Right lobe of liver (tissue), 4 donors: ENCODE measurements at regions not wholly inside any gene's neighbourhood (a gene's known extent, or its start where the extent isn't known, plus 50 kb on each side); places are given as distances from the start of the nearest gene placed in this dataset.

Source experiments
- POLR2A ChIP-seq: fragments of 450-650 bp; IDR thresholded peaks from one replicate; pipeline ENCODE4 v1.6.1; 2017; ENCODE audit warnings: antibody characterized with exemption, mild to moderate bottlenecking
- TF ChIP-seq, protein P1 (sequence below), 4 donors: fragments of 200-600 bp in 3 of 4; fragments of 450-650 bp in 1 of 4; IDR thresholded peaks; one replicate each; pipeline versions ENCODE4 v1.5.1 to v1.8.0; 2016 to 2022; ENCODE audit warnings: antibody characterized with exemption in 4 of 4, mild to moderate bottlenecking in 2 of 4
- donor health status: DM: no; HTN: no; CAD: no.
- donor health status: DM: no; HTN: no; CAD: no.
- donor health status: DM: no; HTN: yes; CAD: no.

DNA sequence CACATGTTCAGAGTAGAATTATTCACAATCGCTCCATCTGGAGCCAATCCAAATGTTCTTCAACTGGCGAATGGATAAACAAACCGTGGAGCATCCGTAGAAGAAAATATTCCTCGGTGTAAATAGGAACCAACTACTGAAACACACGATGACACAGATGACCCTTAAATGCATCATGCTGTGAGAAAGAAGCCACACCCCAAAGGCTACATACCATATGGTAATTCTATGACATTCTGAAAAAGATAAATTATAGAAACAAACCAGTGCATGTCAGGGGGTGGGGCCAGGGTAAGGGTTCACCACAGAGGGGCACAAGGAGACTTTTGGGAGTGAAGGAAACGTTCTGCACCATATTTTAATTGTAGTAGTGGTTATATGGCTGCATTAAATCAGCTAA lies 312.2 kb upstream of the SMIM21 start:
- TF ChIP-seq, protein P1, sequence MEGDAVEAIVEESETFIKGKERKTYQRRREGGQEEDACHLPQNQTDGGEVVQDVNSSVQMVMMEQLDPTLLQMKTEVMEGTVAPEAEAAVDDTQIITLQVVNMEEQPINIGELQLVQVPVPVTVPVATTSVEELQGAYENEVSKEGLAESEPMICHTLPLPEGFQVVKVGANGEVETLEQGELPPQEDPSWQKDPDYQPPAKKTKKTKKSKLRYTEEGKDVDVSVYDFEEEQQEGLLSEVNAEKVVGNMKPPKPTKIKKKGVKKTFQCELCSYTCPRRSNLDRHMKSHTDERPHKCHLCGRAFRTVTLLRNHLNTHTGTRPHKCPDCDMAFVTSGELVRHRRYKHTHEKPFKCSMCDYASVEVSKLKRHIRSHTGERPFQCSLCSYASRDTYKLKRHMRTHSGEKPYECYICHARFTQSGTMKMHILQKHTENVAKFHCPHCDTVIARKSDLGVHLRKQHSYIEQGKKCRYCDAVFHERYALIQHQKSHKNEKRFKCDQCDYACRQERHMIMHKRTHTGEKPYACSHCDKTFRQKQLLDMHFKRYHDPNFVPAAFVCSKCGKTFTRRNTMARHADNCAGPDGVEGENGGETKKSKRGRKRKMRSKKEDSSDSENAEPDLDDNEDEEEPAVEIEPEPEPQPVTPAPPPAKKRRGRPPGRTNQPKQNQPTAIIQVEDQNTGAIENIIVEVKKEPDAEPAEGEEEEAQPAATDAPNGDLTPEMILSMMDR (IDR thresholded peaks at IDR 0.05), result no peak
- no peak for TF ChIP-seq POLR2A
